ENCODE measurements at regions not wholly inside any gene's neighbourhood (a gene's known extent, or its start where the extent isn't known, plus 50 kb on each side); places are given as distances from the start of the nearest gene placed in this dataset.

DNA sequence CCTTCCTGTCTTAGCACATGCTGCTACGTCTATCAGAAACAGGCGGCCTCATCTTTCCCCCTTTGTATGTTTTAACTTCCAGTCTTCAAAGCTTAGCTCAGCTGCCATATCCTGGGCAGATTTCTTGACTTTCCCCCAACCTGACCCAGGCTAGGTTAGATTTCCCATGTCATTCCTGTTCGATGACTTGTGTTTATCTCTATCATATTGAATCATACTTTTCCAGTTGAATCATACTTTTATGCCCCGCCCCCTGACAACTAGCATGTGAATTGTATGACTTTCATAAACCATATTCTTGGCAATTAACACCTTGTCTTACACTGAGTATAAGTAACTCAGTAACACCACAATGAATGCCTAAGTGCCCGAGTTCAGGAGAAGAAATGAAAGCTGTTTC is 128.3 kb downstream of the CYRIA start:
- Histone ChIP-seq H3F3A (ENCODE audit: low read depth) (no peaks in the 10 kb centered on the region), H3K4me1 (ENCODE audit: insufficient read depth, low read length, poor library complexity, severe bottlenecking) (no peaks in the 10 kb centered on the region), H4K20me1 (ENCODE audit: insufficient read depth, low read length, poor library complexity, severe bottlenecking) (no peaks in the 10 kb centered on the region), H3K9me3 (ENCODE audit: insufficient read depth, low read depth, low read length) (no peaks in the 10 kb centered on the region), H3K9ac (ENCODE audit: low read depth, low read length, poor library complexity, severe bottlenecking) (no peak overlapping the region), H3K9me2 (replicated peaks; ENCODE audit: low read depth, low read length) (no peaks in the 10 kb centered on the region), H3K79me2 (ENCODE audit: insufficient read depth, low read length) (no peaks in the 10 kb centered on the region), H3K27me3 (ENCODE audit: insufficient read depth, low read length, poor library complexity, severe bottlenecking) (no peaks in the 10 kb centered on the region), H3K4me2 (ENCODE audit: low read depth, low read length, poor library complexity, severe bottlenecking) (no peak overlapping the region), H3K36me3 (ENCODE audit: insufficient read depth, low read length) (no peaks in the 10 kb centered on the region), H3K4me3 (ENCODE audit: low read length, poor library complexity, severe bottlenecking) (no peak overlapping the region), H2AFZ (ENCODE audit: low read length) (no peak overlapping the region)
- TF ChIP-seq EZH2phosphoT487 (IDR thresholded peaks at IDR 0.05; ENCODE audit: borderline replicate concordance), result no peak
- TF ChIP-seq CTCF (conservative IDR thresholded peaks at IDR 0.05; ENCODE audit: low read length), result no peak

GRCh38 chr2:16526193-16526592 is 139.4 kb downstream of the CYRIA start:
- TF ChIP-seq EZH2phosphoT487 (IDR thresholded peaks at IDR 0.05; ENCODE audit: borderline replicate concordance) (no peak), CTCF (conservative IDR thresholded peaks at IDR 0.05; ENCODE audit: low read length) (no peak)
- no peak overlapping the region for H3K4me2 ChIP-seq (ENCODE audit: low read depth, low read length, poor library complexity, severe bottlenecking)
- no peaks in the 10 kb centered on the region for H3K79me2 ChIP-seq (ENCODE audit: insufficient read depth, low read length)
- H3K4me1 ChIP-seq (ENCODE audit: insufficient read depth, low read length, poor library complexity, severe bottlenecking), result no peaks in the 10 kb centered on the region
- H3K9me3 ChIP-seq (ENCODE audit: insufficient read depth, low read depth, low read length), result no peaks in the 10 kb centered on the region
- no peak overlapping the region for H3K4me3 ChIP-seq (ENCODE audit: low read length, poor library complexity, severe bottlenecking)
- H3K27me3 ChIP-seq (ENCODE audit: insufficient read depth, low read length, poor library complexity, severe bottlenecking), result no peaks in the 10 kb centered on the region
- H3K9me2 ChIP-seq (replicated peaks; ENCODE audit: low read depth, low read length), result no peaks in the 10 kb centered on the region
- no peak overlapping the region for H3K9ac ChIP-seq (ENCODE audit: low read depth, low read length, poor library complexity, severe bottlenecking)
- H3F3A ChIP-seq (ENCODE audit: low read depth), result no peaks in the 10 kb centered on the region
- no peaks in the 10 kb centered on the region for H4K20me1 ChIP-seq (ENCODE audit: insufficient read depth, low read length, poor library complexity, severe bottlenecking)
- H3K36me3 ChIP-seq (ENCODE audit: insufficient read depth, low read length), result no peaks in the 10 kb centered on the region
- no peak overlapping the region for H2AFZ ChIP-seq (ENCODE audit: low read length)

- Histone ChIP-seq H4K20me1 (ENCODE audit: insufficient read depth, low read length, poor library complexity, severe bottlenecking) (no peaks in the 10 kb centered on the region), H3F3A (ENCODE audit: low read depth) (no peaks in the 10 kb centered on the region), H3K4me1 (ENCODE audit: insufficient read depth, low read length, poor library complexity, severe bottlenecking) (no peaks in the 10 kb centered on the region), H3K9me2 (replicated peaks; ENCODE audit: low read depth, low read length) (no peaks in the 10 kb centered on the region), H3K9ac (ENCODE audit: low read depth, low read length, poor library complexity, severe bottlenecking) (no peak overlapping the region), H3K4me3 (ENCODE audit: low read length, poor library complexity, severe bottlenecking) (no peak overlapping the region), H3K79me2 (ENCODE audit: insufficient read depth, low read length) (no peaks in the 10 kb centered on the region), H3K4me2 (ENCODE audit: low read depth, low read length, poor library complexity, severe bottlenecking) (no peak overlapping the region), H3K36me3 (ENCODE audit: insufficient read depth, low read length) (no peaks in the 10 kb centered on the region), H2AFZ (ENCODE audit: low read length) (no peak overlapping the region), H3K9me3 (ENCODE audit: insufficient read depth, low read depth, low read length) (no peaks in the 10 kb centered on the region), H3K27me3 (ENCODE audit: insufficient read depth, low read length, poor library complexity, severe bottlenecking) (no peaks in the 10 kb centered on the region)
- TF ChIP-seq CTCF (conservative IDR thresholded peaks at IDR 0.05; ENCODE audit: low read length) (peak; percentile 84), EZH2phosphoT487 (IDR thresholded peaks at IDR 0.05; ENCODE audit: borderline replicate concordance) (no peak)
Measured at GRCh38 chr2:16525265-16525887, 140.3 kb downstream of the CYRIA start.
